ENCODE measurements at regions not wholly inside any gene's neighbourhood (a gene's known extent, or its start where the extent isn't known, plus 50 kb on each side); places are given as distances from the start of the nearest gene placed in this dataset.

GRCh38 chr4:137609718-137610430 lies 77.6 kb upstream of the PCDH18 start:
- POLR2A ChIA-PET = no interaction called here
- TF ChIP-seq JUN (IDR thresholded peaks at IDR 0.05; ENCODE audit: borderline replicate concordance, insufficient read depth, insufficient read length, low read depth) (no peak), EZH2 (IDR thresholded peaks at IDR 0.05; ENCODE audit: borderline replicate concordance, low read depth, low read length, severe bottlenecking) (no peak), GATA2 (IDR thresholded peaks at IDR 0.05; ENCODE audit: insufficient read depth, insufficient read length, low read depth, low read length) (no peak), POLR2AphosphoS5 (IDR thresholded peaks at IDR 0.05; ENCODE audit: insufficient read depth, low read depth, low read length) (no peak), POLR2A (IDR thresholded peaks at IDR 0.05; ENCODE audit: low read depth, low read length) (no peak), MAX (IDR thresholded peaks at IDR 0.05; ENCODE audit: insufficient read depth, insufficient read length) (no peak), FOS (IDR thresholded peaks at IDR 0.05; ENCODE audit: borderline replicate concordance, insufficient read depth, low read length) (no peak), CTCF (IDR thresholded peaks at IDR 0.05; ENCODE audit: extremely low read depth in 1 of 2, insufficient read depth in 1 of 2, low read depth in 1 of 2, low read length in 2 of 2) (no peak), MYC (IDR thresholded peaks at IDR 0.05; ENCODE audit: low read depth, low read length) (no peak)
- CTCF ChIA-PET = interaction anchor here (0.8 kb wide), 1 partner anchor 486 kb away, joined by 5 read pairs; no protein-coding TSS in a partner anchor
- Histone ChIP-seq H2AFZ (ENCODE audit: low read depth, low read length) (no peak overlapping the region), H3K27ac (ENCODE audit: insufficient read depth, low read depth, low read length) (no peak overlapping the region), H3K9me1 (replicated peaks; ENCODE audit: control insufficient read depth, extremely low read depth, insufficient read depth, low read length) (no peaks in the 10 kb centered on the region), H3K9ac (replicated peaks; ENCODE audit: extremely low read depth, insufficient read depth, low read length) (no peak overlapping the region), H3K4me3 (replicated peaks in 1 of 3; ENCODE audit: insufficient read depth in 1 of 3, low read depth in 1 of 3, low read length in 3 of 3) (no peak overlapping the region), H3K4me2 (ENCODE audit: insufficient read depth, low read length) (no peak overlapping the region), H3K36me3 (ENCODE audit: control insufficient read depth in 2 of 2, extremely low read depth in 1 of 2, insufficient read depth in 2 of 2, low read length in 2 of 2) (no peaks in the 10 kb centered on the region), H3K4me1 (ENCODE audit: control insufficient read depth, extremely low read depth, insufficient read depth, low read length) (no peaks in the 10 kb centered on the region), H3K9me3 (replicated peaks; ENCODE audit: control insufficient read depth, insufficient read depth, low read length) (no peaks in the 10 kb centered on the region), H3K27me3 (ENCODE audit: control insufficient read depth in 2 of 2, insufficient read depth in 2 of 2, low read length in 2 of 2) (no peaks in the 10 kb centered on the region), H4K20me1 (replicated peaks; ENCODE audit: control insufficient read depth, extremely low read depth, insufficient read depth, low read length) (no peaks in the 10 kb centered on the region), H3K79me2 (ENCODE audit: control insufficient read depth, insufficient read depth, low read length) (no peaks in the 10 kb centered on the region)
- intact Hi-C loops (cut with micrococcal nuclease) (loop anchor here (2.0 kb wide), 1 partner anchor 485 kb away; no protein-coding TSS in a partner anchor), dilution Hi-C loops (cut with MboI; ENCODE audit: extremely low pct_ligation_motif_present, low sequenced_read_pairs) (no loop called here)
- no peak for FAIRE-seq
- BruUV-seq (replicated peaks) = no TSS peak
- no peak for DNase-seq (ENCODE audit: low read depth, low spot score)

Measured in endothelial cell of umbilical vein (primary cell).